Fibroblast of skin of right biceps (primary cell): ENCODE measurements at regions not wholly inside any gene's neighbourhood (a gene's known extent, or its start where the extent isn't known, plus 50 kb on each side); places are given as distances from the start of the nearest gene placed in this dataset.

Experiments
- DNase-seq: peaks from one replicate; pipeline ENCODE4 v3.0.0-alpha.2; 2013

- no peak for DNase-seq
Measured at GRCh38 chr15:69577397-69577796, 124.8 kb downstream of the RPLP1 start.

DNA sequence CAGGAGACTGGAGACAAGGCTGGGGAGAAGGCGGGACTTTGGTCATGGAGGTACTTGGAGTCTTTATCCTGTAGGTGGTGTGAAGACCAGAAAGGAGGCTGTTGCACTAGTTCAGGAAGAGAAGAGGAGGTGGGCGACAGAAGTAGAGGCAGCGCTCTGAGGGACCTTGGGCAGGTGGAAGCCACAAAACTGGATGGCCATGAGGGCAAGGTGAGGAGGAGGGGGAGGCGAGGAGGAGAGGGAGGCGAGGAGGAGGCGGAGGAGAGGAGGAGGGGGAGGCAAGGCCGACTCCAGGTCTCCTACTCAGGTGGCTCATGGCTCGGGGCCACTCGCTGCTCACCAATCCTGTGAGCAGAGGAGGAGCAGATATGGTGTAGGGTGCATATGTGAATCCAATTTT lies 125.6 kb downstream of the RPLP1 start:
- no peak for DNase-seq

- peak; percentile 18 for DNase-seq
Measured at GRCh38 chr15:69578787-69579583, 126.4 kb downstream of the RPLP1 start.

GRCh38 chr15:69579950-69580618 lies 127.5 kb downstream of the RPLP1 start:
- DNase-seq: no peak

- DNase-seq: no peak
Measured at GRCh38 chr15:69583626-69584025, 131.0 kb downstream of the RPLP1 start.

DNA sequence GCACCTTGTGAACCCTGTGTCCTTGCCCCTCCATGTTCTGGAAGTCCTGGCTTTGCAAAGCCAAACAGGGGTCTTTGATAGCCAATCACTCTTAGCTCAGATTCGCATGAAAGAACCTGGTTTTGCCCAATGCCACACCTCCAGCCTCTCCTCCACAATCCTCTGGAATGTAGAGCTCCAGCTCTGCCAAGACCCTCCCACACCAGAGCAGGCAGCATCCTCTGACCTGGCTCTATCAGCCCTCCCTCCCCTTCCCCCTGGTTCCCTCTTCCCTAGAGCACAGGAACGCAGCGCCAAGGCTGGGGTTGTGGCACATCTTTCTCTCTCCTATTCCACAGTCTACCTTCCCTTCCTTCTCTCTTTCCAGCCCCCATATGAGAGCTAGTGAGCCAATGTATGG lies 133.3 kb downstream of the RPLP1 start:
- no peak for DNase-seq

DNA sequence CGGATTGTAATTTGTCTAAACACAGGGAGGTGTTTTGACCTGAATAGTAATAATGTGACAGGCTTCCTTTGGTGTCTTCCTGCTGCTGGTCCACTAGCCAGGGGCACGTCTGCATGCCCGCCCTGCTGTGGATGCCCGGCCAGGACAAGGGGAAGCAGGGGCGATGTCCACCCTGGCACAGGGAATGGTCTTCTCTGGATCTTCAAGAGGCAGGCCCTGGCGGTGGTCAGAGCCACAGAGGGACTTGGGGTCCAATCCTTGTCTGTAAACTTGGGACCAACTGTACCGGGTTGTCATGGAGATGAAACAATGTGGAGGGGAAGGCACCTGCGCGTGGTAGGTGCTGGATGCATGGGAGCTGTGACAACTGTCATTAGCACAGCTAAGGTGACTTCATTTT lies 134.1 kb downstream of the RPLP1 start:
- no peak for DNase-seq

DNA sequence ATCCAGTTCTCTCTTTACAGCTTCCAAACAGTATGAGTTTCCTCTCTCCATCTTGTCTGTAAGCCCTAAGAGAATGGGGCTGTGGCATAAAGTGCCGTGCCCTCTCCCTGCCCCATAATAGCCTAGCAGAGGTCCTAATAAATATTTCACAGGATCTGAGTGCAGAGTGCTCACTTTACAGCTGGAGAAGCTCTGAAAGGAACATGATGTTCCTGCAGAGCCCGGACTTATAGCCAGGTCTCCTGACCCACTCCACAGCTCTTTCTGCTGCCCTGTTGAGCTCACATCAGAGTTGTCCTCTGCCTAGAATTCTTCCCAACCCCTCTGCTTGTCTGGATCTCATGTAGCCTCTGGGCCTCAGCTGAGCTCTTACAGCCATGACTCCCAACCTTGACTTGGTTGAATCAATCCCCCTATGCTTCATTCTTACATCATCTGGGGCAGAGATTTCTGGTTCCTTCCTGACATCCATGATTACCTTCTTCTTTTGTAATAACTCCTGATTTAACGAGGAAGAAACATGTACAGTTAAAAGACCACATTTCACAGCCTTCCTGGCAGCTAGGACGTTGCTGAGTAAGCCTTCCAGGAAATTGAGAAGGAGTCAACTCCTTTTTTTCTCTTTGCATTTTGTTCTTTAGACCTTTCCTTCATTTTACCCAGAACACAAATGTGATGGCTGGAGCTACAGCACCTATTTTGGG lies 135.3 kb downstream of the RPLP1 start:
- no peak for DNase-seq

DNA sequence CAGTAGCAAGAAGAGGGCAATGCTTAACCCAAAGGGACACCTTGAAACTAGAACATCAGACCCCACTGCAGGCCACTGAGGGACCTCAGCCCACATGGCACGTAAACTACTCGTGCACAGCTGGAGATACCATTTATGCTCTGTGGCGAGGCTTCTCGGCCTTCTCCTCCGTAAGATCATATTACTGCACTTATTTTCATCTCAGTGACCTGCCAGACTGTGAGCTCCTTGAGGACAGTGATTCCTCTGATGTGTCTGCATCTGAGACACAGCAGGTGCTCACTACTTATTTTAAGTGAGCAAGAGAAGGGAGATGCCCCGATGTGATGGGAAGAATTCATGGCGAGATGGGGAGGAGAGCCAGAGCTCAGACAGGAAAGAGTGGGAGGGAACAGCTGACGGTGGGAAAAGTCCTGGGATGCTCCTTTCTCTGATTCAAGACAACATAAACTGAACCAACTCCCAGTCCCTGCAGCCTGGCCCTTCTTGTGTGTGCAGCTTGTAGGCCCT lies 137.6 kb downstream of the RPLP1 start:
- no peak for DNase-seq

DNA sequence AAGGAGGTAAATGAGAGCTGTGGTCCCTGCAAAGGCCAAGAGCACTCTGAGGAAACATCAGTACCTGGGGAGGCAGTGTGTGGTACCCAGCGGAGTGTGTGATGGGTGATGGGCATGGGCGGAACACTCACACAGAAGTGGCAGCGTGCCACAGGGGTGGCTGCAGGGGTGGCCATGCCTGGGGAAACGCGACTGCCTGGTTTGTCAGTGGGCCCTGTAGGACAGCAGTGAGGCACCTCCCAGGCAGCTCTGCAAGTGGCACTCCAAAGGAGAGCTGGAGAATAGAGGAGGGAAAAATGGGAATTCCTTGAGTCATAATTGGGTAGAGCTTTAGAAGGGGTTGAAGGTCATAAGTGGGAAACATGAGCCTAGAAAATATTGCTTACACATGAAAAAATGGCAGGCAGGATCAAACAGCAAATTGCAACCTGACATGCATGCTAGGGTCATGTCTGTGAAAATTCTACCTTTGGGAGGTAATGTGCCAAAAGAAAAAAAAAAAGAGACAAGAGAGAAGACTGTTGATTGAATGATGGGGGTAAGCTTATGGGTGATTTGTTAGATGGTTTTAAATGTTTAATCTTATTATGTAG lies 138.4 kb downstream of the RPLP1 start:
- DNase-seq: no peak

DNA sequence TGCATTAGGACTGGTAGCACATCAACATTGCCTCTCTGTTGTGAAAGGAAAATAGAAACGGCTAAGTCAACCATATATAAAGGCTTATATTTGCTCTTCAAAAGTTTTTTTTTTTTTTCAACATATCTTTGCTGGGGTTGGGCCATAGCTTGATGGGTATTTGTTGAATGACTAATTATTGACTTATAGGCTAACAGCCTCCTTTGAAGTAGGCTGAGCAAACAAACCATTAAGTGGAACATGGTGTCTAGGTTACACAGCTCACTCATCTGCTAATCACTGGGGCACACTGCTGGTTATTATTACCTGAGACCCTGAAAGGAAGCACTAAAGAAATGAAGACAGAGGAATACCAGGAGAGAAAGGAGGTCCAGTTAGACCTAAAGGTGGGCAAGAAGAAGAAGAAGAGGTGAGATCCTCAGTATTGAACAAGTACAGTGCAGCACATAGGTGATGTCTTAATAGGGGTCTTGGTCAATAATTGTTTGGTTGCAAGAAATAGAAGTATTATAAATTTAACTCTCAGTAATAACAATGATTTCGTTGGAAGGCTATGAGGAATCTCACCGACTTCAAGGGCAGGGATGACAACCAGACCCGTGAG lies 139.4 kb downstream of the RPLP1 start:
- DNase-seq: no peak

DNA sequence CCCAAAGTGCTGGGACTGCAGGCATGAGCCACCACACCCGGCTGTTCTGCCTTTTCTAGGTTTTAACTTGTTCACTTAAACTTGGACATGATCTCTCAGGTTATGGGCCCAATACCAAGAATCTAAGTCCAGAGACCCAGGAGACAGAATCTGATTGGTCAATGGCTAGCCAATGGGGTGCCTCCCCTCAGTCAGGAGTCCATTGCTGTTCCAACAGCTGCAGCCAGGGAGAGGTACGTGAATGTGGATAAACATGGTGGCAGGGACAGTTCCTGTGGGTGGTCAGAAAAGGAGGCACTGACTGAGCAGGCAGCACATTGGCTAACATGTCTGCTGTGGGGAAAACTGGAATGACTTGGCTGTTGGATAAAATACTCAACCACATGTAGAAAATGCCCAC lies 140.3 kb downstream of the RPLP1 start:
- no peak for DNase-seq

GRCh38 chr15:69593488-69593887 lies 140.9 kb downstream of the RPLP1 start:
- no peak for DNase-seq

GRCh38 chr15:69593981-69594966 lies 141.7 kb downstream of the RPLP1 start:
- DNase-seq: peak; percentile 78

- peak; percentile 12 for DNase-seq
Measured at GRCh38 chr15:69595009-69595791, 142.6 kb downstream of the RPLP1 start.

- DNase-seq: no peak
Measured at GRCh38 chr15:69597061-69597592, 144.5 kb downstream of the RPLP1 start.

GRCh38 chr15:69599271-69599670 lies 146.7 kb downstream of the RPLP1 start:
- DNase-seq: no peak

DNA sequence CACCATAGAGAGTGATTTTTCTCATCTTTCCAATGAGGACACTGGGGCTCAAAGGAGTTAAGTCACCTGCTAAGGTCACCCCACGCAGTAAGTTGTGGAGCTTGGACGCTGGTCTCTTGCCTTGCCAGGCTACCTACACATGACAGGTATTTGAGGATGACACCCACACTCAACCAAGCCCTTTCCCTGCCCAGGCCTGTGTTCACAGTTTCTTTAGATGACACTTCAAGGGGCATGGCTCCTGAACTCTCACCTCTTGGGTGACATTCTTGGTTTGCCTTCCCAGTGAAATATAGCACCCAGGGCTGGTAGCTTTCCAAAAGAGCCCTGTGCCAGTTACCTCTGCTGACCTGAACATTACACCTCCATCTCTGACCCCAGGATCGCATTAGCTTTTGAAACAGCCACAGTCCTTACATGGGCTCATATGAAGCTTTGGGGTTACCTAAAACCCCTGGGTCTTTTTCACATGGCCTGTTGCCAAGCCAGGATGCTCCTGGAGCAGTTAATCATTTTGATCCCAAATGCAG lies 148.0 kb downstream of the RPLP1 start:
- no peak for DNase-seq

DNA sequence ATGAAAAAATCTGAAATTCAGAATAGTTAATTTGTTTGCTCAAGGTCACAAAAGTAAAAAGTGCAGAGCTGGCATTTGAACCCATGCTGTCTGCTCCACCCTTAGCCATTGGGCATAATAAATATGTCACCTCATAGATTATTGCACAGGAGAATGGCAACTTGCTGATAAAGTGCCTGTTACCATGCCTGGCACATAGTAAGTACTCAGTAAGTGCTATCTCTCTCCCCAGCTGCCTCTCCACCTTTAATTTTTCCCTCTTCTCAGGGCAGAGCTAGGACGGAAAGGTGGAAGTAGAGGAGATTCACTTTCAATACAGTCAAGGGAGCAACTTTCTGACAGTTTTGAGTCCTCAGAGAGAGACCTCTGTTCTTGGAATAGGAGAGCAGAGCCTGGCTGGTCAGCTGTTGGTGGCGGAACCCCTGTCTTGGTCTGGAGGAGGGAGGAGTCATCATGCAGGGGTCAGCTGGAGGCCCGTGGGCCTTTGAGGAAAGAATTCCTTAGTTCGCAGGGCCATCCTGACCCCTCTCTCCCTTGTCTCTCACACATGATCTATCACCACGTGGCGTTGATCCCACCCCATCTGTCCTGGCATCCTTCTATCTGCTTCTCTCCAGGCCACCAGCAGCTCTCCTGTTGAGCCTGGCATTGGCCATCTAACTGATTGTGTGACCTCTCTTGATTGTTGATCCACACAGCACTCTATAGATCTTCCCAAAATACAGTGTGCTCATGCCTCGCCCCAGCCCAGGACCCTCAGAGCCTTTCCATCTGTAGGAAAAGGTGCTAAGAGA lies 149.3 kb downstream of the RPLP1 start:
- no peak for DNase-seq
